Stomach (tissue), 8 donors: ENCODE measurements at regions not wholly inside any gene's neighbourhood (a gene's known extent, or its start where the extent isn't known, plus 50 kb on each side); places are given as distances from the start of the nearest gene placed in this dataset.

Experiments used
- DNase-seq, 2 donors: peaks; one replicate each; pipeline versions ENCODE4 v3.0.0 to v3.0.0-alpha.2; 2013 to 2019
- H3K27ac ChIP-seq, 5 donors: fragments of 200-600 bp in 4 of 5; sonication (generic) in 4 of 5; one replicate each; pipeline ENCODE4 v1.5.1; 2013 to 2019; ENCODE audit warnings: mild to moderate bottlenecking in 1 of 5, moderate library complexity in 1 of 5
- H3K27me3 ChIP-seq, 3 donors: fragments of 200-600 bp; sonication (generic); one replicate each; pipeline ENCODE4 v1.5.1; 2017 to 2019; ENCODE audit warnings: mixed run types in 1 of 3
- H3K36me3 ChIP-seq, 4 donors: fragments of 200-600 bp; sonication (generic); 1 replicate in 3 of 4; 2 replicates in 1 of 4; pipeline ENCODE4 v1.5.1; 2016 to 2019
- H3K4me1 ChIP-seq, 4 donors: fragments of 200-600 bp; sonication (generic); one replicate each; pipeline ENCODE4 v1.5.1; 2016 to 2019
- H3K4me3 ChIP-seq, 4 donors: fragments of 200-600 bp; sonication (generic) in 3 of 4; one replicate each; pipeline ENCODE4 v1.5.1; 2016 to 2019; ENCODE audit warnings: mild to moderate bottlenecking in 1 of 4
- H3K9me3 ChIP-seq, 4 donors: fragments of 200-600 bp; sonication (generic); one replicate each; pipeline ENCODE4 v1.5.1; 2016 to 2019
- CTCF ChIP-seq, 7 experiments: fragments of 450-650 bp in 4 of 7; fragments of 200-600 bp in 3 of 7; sonication (generic) in 3 of 7; IDR thresholded peaks; one replicate each; pipeline ENCODE4 v1.5.1; 2016 to 2019; ENCODE audit warnings: antibody characterized with exemption in 7 of 7, control low read depth in 2 of 7, mild to moderate bottlenecking in 1 of 7
- EP300 ChIP-seq: sonication (generic); formaldehyde crosslinking; IDR thresholded peaks from one replicate; pipeline ENCODE4 v1.6.1; 2017; ENCODE audit warnings: antibody characterized with exemption
- POLR2A ChIP-seq, 4 donors: fragments of 450-650 bp; IDR thresholded peaks; one replicate each; pipeline ENCODE4 v1.6.1; 2016; ENCODE audit warnings: antibody characterized with exemption in 4 of 4, control low read depth in 2 of 4, mild to moderate bottlenecking in 1 of 4, moderate library complexity in 1 of 4
- POLR2AphosphoS5 ChIP-seq, 3 donors: sonication (generic); formaldehyde crosslinking; IDR thresholded peaks; one replicate each; pipeline ENCODE4 v1.6.1; 2016; ENCODE audit warnings: antibody characterized with exemption in 3 of 3
- WGBS, 5 donors: extraction: QIAGEN DNeasy Blood & Tissue Kit in 3 of 5; methylation state at CpG; one replicate each; pipeline versions ENCODE4 v1.1.5 to v1.1.7; 2013 to 2018; 5-methylcytosine and 5-hydroxymethylcytosine counted together
- intact Hi-C: fragments of 100-400 bp; cut with DNase I; formaldehyde crosslinking; loops from one replicate; pipeline ENCODE4 v1.15.1; 2023; ENCODE audit warnings: low total_unique reads
- donor health status: healthy with polysubstance abuse.
- donor health status: Bipolar disorder and iron deficiency.
- donor health status: healthy.

- TF ChIP-seq EP300, result no peak
- TF ChIP-seq POLR2AphosphoS5 (IDR thresholded peaks at IDR 0.05), result no peak
- no peak for TF ChIP-seq POLR2A (IDR thresholded peaks at IDR 0.05)
- no peak for TF ChIP-seq CTCF (IDR thresholded peaks at IDR 0.05)
- H3K4me1 ChIP-seq, result no peaks in the 10 kb centered on the region
- H3K9me3 ChIP-seq, result no peaks in the 10 kb centered on the region
- no peak overlapping the region for H3K27ac ChIP-seq
- no peaks in the 10 kb centered on the region for H3K27me3 ChIP-seq
- intact Hi-C loops, result no loop called here
- peak in 1 of 2 donors; percentile 23 for DNase-seq
- no peak overlapping the region for H3K4me3 ChIP-seq
- 74 to 87% (median 81%) methylated on average over 5 of the region's 5 CpGs for WGBS, 5 donors
- no peaks in the 10 kb centered on the region for H3K36me3 ChIP-seq
These were observed 247.7 kb upstream of the MGMT start for GRCh38 chr10:129219364-129219763.

GRCh38 chr10:129222436-129222835 lies 244.6 kb upstream of the MGMT start:
- H3K9me3 ChIP-seq, result no peaks in the 10 kb centered on the region
- intact Hi-C loops, result no loop called here
- WGBS, 5 donors, result 77 to 90% (median 83%) methylated on average over 3 of the region's 3 CpGs
- DNase-seq, result no peak
- TF ChIP-seq EP300 (no peak), CTCF (IDR thresholded peaks at IDR 0.05) (no peak), POLR2AphosphoS5 (IDR thresholded peaks at IDR 0.05) (no peak), POLR2A (IDR thresholded peaks at IDR 0.05) (no peak)
- H3K4me1 ChIP-seq, result no peaks in the 10 kb centered on the region
- no peaks in the 10 kb centered on the region for H3K27me3 ChIP-seq
- no peak overlapping the region for H3K27ac ChIP-seq
- no peaks in the 10 kb centered on the region for H3K36me3 ChIP-seq
- no peak overlapping the region for H3K4me3 ChIP-seq

GRCh38 chr10:129223363-129223762 lies 243.7 kb upstream of the MGMT start:
- Histone ChIP-seq H3K27ac (no peak overlapping the region), H3K36me3 (no peaks in the 10 kb centered on the region), H3K27me3 (no peaks in the 10 kb centered on the region), H3K9me3 (no peaks in the 10 kb centered on the region), H3K4me3 (no peak overlapping the region), H3K4me1 (no peaks in the 10 kb centered on the region)
- WGBS, 5 donors, result 73 to 85% (median 81%) methylated on average over 6 of the region's 6 CpGs
- DNase-seq, result no peak
- intact Hi-C loops, result no loop called here
- TF ChIP-seq POLR2AphosphoS5 (IDR thresholded peaks at IDR 0.05) (no peak), EP300 (no peak), CTCF (IDR thresholded peaks at IDR 0.05) (no peak), POLR2A (IDR thresholded peaks at IDR 0.05) (no peak)

DNA sequence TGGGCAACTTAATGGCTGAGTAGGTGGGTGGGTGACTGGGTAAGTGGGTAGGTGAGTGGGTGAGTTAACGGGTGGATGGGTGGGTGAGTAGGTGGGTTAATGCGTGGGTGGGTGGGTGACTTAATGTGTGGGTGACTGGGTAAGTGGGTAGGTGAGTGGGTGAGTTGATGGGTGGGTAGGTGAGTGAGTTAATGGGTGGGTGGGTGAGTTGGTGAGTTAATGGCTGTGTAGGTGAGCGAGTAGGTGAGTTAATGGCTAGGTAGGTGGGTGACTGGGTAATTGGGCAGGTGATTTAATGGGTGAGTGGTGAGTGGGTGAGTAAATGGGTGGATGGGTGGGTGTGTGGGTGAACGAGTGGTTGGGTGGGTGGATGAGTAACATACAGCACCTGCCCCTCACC lies 243.0 kb upstream of the MGMT start:
- intact Hi-C loops, result no loop called here
- H3K4me3 ChIP-seq, result no peak overlapping the region
- TF ChIP-seq POLR2AphosphoS5 (IDR thresholded peaks at IDR 0.05) (no peak), EP300 (no peak), CTCF (IDR thresholded peaks at IDR 0.05) (no peak), POLR2A (IDR thresholded peaks at IDR 0.05) (no peak)
- no peaks in the 10 kb centered on the region for H3K36me3 ChIP-seq
- no peak for DNase-seq
- no peaks in the 10 kb centered on the region for H3K9me3 ChIP-seq
- no peaks in the 10 kb centered on the region for H3K27me3 ChIP-seq
- WGBS, 5 donors, result 78 to 85% (median 84%) methylated on average over 4 of the region's 4 CpGs
- H3K27ac ChIP-seq, result no peak overlapping the region
- H3K4me1 ChIP-seq, result no peaks in the 10 kb centered on the region
